H9 (cell line): ENCODE measurements at regions not wholly inside any gene's neighbourhood (a gene's known extent, or its start where the extent isn't known, plus 50 kb on each side); places are given as distances from the start of the nearest gene placed in this dataset.

ENCODE experiments used
- DNase-seq: peaks from one replicate; pipeline ENCODE4 v3.0.0-alpha.2; 2017
- H2AFZ ChIP-seq: one replicate; pipeline ENCODE4 v1.6.1; 2013; ENCODE audit warnings: mild to moderate bottlenecking, low read length, control low read depth, moderate library complexity
- H2AK5ac ChIP-seq: 2 replicates; pipeline ENCODE4 v1.6.1; 2013; ENCODE audit warnings: low read length, control low read depth, mixed read lengths; ENCODE audit not compliant: insufficient read length
- H2BK120ac ChIP-seq: one replicate; pipeline ENCODE4 v1.6.1; 2013; ENCODE audit warnings: low read depth, mild to moderate bottlenecking, low read length, control low read depth, inconsistent platforms; ENCODE audit not compliant: poor library complexity, severe bottlenecking
- H2BK12ac ChIP-seq: 2 replicates; pipeline ENCODE4 v1.6.1; 2013; ENCODE audit warnings: low read length, control low read depth, mixed read lengths, low read depth; ENCODE audit not compliant: insufficient read length
- H2BK15ac ChIP-seq: 2 replicates; pipeline ENCODE4 v1.6.1; 2013; ENCODE audit warnings: low read depth, low read length, control low read depth
- H2BK20ac ChIP-seq: one replicate; pipeline ENCODE4 v1.6.1; 2013; ENCODE audit warnings: low read depth, mild to moderate bottlenecking, low read length, control low read depth, inconsistent platforms; ENCODE audit not compliant: poor library complexity, severe bottlenecking
- H2BK5ac ChIP-seq: 2 replicates; pipeline ENCODE4 v1.6.1; 2013; ENCODE audit warnings: low read length, control low read depth, mixed read lengths; ENCODE audit not compliant: insufficient read length
- H3K14ac ChIP-seq: 2 replicates; pipeline ENCODE4 v1.6.1; 2013; ENCODE audit warnings: low read length, control low read depth; ENCODE audit not compliant: insufficient read depth
- H3K18ac ChIP-seq: 2 replicates; pipeline ENCODE4 v1.6.1; 2013; ENCODE audit warnings: low read depth, mild to moderate bottlenecking, mixed read lengths, low read length, control low read depth; ENCODE audit not compliant: insufficient read length
- H3K23ac ChIP-seq: 2 replicates; pipeline ENCODE4 v1.6.1; 2013; ENCODE audit warnings: low read length, control low read depth, mixed read lengths, low read depth; ENCODE audit not compliant: insufficient read length
- H3K23me2 ChIP-seq: 2 replicates; pipeline ENCODE4 v1.6.1; 2013; ENCODE audit warnings: low read depth, mild to moderate bottlenecking, mixed read lengths, low read length, control low read depth; ENCODE audit not compliant: insufficient read length, poor library complexity, severe bottlenecking
- H3K27ac ChIP-seq: 2 replicates; pipeline ENCODE4 v1.5.1; 2013; ENCODE audit warnings: low read length, control low read depth, mixed read lengths, low read depth; ENCODE audit not compliant: insufficient read length
- H3K27me3 ChIP-seq: 2 replicates; pipeline ENCODE4 v1.6.1; 2013; ENCODE audit warnings: low read length, control low read depth, inconsistent platforms; ENCODE audit not compliant: insufficient read depth
- H3K4ac ChIP-seq: 2 replicates; pipeline ENCODE4 v1.6.1; 2013; ENCODE audit warnings: low read depth, mild to moderate bottlenecking, control low read depth, inconsistent platforms, low read length, moderate library complexity
- H3K4me1 ChIP-seq: 2 replicates; pipeline ENCODE4 v1.6.1; 2013; ENCODE audit warnings: low read length, control low read depth, inconsistent platforms; ENCODE audit not compliant: insufficient read depth
- H3K4me2 ChIP-seq: 2 replicates; pipeline ENCODE4 v1.6.1; 2013; ENCODE audit warnings: low read length, control low read depth, mixed read lengths; ENCODE audit not compliant: insufficient read length, insufficient read depth
- H3K56ac ChIP-seq: 2 replicates; pipeline ENCODE4 v1.6.1; 2013; ENCODE audit warnings: low read depth, mild to moderate bottlenecking, mixed read lengths, low read length, control low read depth; ENCODE audit not compliant: insufficient read length
- H3K79me1 ChIP-seq: 2 replicates; pipeline ENCODE4 v1.6.1; 2013; ENCODE audit warnings: low read depth, mild to moderate bottlenecking, moderate library complexity, low read length, control low read depth, inconsistent platforms; ENCODE audit not compliant: insufficient read depth, poor library complexity, severe bottlenecking
- H3K79me2 ChIP-seq: 2 replicates; pipeline ENCODE4 v1.6.1; 2013; ENCODE audit warnings: low read length, control low read depth, inconsistent platforms; ENCODE audit not compliant: insufficient read depth
- H3K9ac ChIP-seq: 2 replicates; pipeline ENCODE4 v1.6.1; 2013; ENCODE audit warnings: low read length, control low read depth, mixed read lengths; ENCODE audit not compliant: insufficient read length; ENCODE audit errors: extremely low read depth
- H3K9me3 ChIP-seq: one replicate; pipeline ENCODE4 v1.6.1; 2013; ENCODE audit warnings: low read depth, low read length, inconsistent platforms; ENCODE audit not compliant: control insufficient read depth
- H3T11ph ChIP-seq: one replicate; pipeline ENCODE4 v1.6.1; 2013; ENCODE audit warnings: mild to moderate bottlenecking, low read length, control low read depth, inconsistent platforms
- H4K20me1 ChIP-seq: one replicate; pipeline ENCODE4 v1.6.1; 2013; ENCODE audit not compliant: control insufficient read depth, insufficient read length, insufficient read depth
- H4K5ac ChIP-seq: 2 replicates; pipeline ENCODE4 v1.6.1; 2013; ENCODE audit warnings: low read depth, mild to moderate bottlenecking, mixed read lengths, low read length, control low read depth; ENCODE audit not compliant: insufficient read length
- H4K8ac ChIP-seq: replicated peaks from 2 replicates; pipeline ENCODE4 v1.6.1; 2013; ENCODE audit warnings: low read length, control low read depth, mixed read lengths, low read depth; ENCODE audit not compliant: insufficient read length
- H4K91ac ChIP-seq: 2 replicates; pipeline ENCODE4 v1.6.1; 2013; ENCODE audit warnings: low read depth, mild to moderate bottlenecking, moderate library complexity, mixed read lengths, low read length, control low read depth; ENCODE audit not compliant: insufficient read length
- H3K27ac Mint-ChIP-seq, 3 experiments: 2 replicates in 2 of 3; 3 replicates in 1 of 3; pipeline ENCODE4 v1.8.0; 2020 to 2021; ENCODE audit warnings: mixed read lengths in 3 of 3, mild to moderate bottlenecking in 1 of 3, moderate library complexity in 1 of 3
- H3K27me3 Mint-ChIP-seq: 2 replicates; pipeline ENCODE4 v1.8.0; 2021; ENCODE audit warnings: low read depth, mild to moderate bottlenecking, moderate library complexity, mixed read lengths
- H3K36me3 Mint-ChIP-seq, 3 experiments: 2 replicates in 2 of 3; 3 replicates in 1 of 3; pipeline ENCODE4 v1.8.0; 2020 to 2021; ENCODE audit warnings: low read depth in 3 of 3, mixed read lengths in 3 of 3; ENCODE audit not compliant: insufficient read depth in 1 of 3
- H3K4me1 Mint-ChIP-seq, 2 experiments: 2 replicates each; pipeline ENCODE4 v1.8.0; 2020; ENCODE audit warnings: mixed read lengths in 2 of 2
- H3K4me3 Mint-ChIP-seq, 2 experiments: 2 replicates in 1 of 2; 3 replicates in 1 of 2; pipeline ENCODE4 v1.8.0; 2020 to 2021; ENCODE audit warnings: mild to moderate bottlenecking in 2 of 2, mixed read lengths in 2 of 2, moderate library complexity in 1 of 2
- H3K9me3 Mint-ChIP-seq, 2 experiments: 2 replicates in 1 of 2; 3 replicates in 1 of 2; pipeline ENCODE4 v1.8.0; 2020; ENCODE audit warnings: mild to moderate bottlenecking in 2 of 2, mixed read lengths in 2 of 2, moderate library complexity in 1 of 2
- WGBS: extraction: QIAGEN DNeasy Blood & Tissue Kit; methylation state at CpG from one replicate; pipeline ENCODE4 v1.1.7; 2013; ENCODE audit warnings: missing lambda C conversion rate, low lambda C conversion rate, mixed read lengths; ENCODE audit not compliant: insufficient read length; ENCODE audit errors: extremely low coverage; 5-methylcytosine and 5-hydroxymethylcytosine counted together
- TF ChIP-seq, protein P1 (sequence below): fragments of 200-600 bp; sonication (generic); conservative IDR thresholded peaks from 3 replicates; pipeline ENCODE4 v1.8.0; 2021; ENCODE audit warnings: antibody characterized with exemption, mild to moderate bottlenecking

DNA sequence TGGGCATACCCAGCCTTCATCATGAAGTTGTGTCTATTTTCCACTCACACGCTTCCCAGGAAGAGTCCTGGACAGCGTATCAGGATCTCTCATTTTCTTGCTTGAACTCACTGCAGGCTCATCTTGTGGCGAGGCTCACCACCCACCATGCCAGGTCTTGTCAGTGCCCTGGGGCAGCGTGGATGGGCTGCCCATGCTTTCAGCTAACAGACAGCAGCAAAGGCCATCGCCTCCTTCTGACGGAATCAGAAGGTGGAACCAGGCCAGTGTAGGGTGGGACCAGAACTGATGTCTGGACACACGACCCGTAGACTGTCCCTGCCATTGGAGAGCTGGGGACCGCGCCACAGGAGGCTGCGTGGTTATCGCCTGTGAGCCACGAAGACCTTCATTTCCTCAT is 169.4 kb downstream of the FOXL1 start:
- DNase-seq: no peak
- Histone ChIP-seq H3K4ac (no peak overlapping the region), H4K5ac (no peak overlapping the region), H3K27me3 (no peaks in the 10 kb centered on the region), H4K8ac (no peak overlapping the region), H2BK120ac (no peak overlapping the region), H3K4me2 (no peak overlapping the region), H3K23me2 (no peaks in the 10 kb centered on the region), H3K56ac (no peak overlapping the region), H3K79me1 (no peaks in the 10 kb centered on the region), H3K4me1 (no peaks in the 10 kb centered on the region; the same call in 1 of the 2 replicates), H3T11ph (no peak overlapping the region), H2AFZ (no peak overlapping the region), H3K18ac (no peak overlapping the region), H3K9me3 (no peaks in the 10 kb centered on the region), H3K27ac (no peak overlapping the region), H2BK5ac (no peak overlapping the region), H3K23ac (no peak overlapping the region), H4K20me1 (no peaks in the 10 kb centered on the region), H3K79me2 (no peaks in the 10 kb centered on the region), H2BK12ac (no peak overlapping the region), H3K14ac (peak overlapping the region; percentile 42; the same call in 1 of the 2 replicates), H2BK15ac (no peak overlapping the region; the same call in 1 of the 2 replicates), H2BK20ac (no peak overlapping the region), H2AK5ac (no peak overlapping the region), H3K9ac (no peak overlapping the region), H4K91ac (no peak overlapping the region)
- H3K27ac Mint-ChIP-seq: no peak overlapping the region
- peaks cover 3% of the 10 kb centered on the region for H3K27me3 Mint-ChIP-seq
- no peaks in the 10 kb centered on the region for H3K36me3 Mint-ChIP-seq
- TF ChIP-seq, protein P1, sequence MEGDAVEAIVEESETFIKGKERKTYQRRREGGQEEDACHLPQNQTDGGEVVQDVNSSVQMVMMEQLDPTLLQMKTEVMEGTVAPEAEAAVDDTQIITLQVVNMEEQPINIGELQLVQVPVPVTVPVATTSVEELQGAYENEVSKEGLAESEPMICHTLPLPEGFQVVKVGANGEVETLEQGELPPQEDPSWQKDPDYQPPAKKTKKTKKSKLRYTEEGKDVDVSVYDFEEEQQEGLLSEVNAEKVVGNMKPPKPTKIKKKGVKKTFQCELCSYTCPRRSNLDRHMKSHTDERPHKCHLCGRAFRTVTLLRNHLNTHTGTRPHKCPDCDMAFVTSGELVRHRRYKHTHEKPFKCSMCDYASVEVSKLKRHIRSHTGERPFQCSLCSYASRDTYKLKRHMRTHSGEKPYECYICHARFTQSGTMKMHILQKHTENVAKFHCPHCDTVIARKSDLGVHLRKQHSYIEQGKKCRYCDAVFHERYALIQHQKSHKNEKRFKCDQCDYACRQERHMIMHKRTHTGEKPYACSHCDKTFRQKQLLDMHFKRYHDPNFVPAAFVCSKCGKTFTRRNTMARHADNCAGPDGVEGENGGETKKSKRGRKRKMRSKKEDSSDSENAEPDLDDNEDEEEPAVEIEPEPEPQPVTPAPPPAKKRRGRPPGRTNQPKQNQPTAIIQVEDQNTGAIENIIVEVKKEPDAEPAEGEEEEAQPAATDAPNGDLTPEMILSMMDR: no peak
- WGBS: no CpG with 5 or more reads among the region's 13 CpGs
- no peaks in the 10 kb centered on the region for H3K9me3 Mint-ChIP-seq
- no peak overlapping the region for H3K4me3 Mint-ChIP-seq
- peaks cover 23 to 26% of the 10 kb centered on the region in 2 experiments for H3K4me1 Mint-ChIP-seq
